ENCODE measurements at regions not wholly inside any gene's neighbourhood (a gene's known extent, or its start where the extent isn't known, plus 50 kb on each side); places are given as distances from the start of the nearest gene placed in this dataset.

GRCh38 chr6:76892542-76892941 is 570.7 kb downstream of the HTR1B start:
- H3K9me2 ChIP-seq (replicated peaks; ENCODE audit: insufficient read depth) = no peaks in the 10 kb centered on the region
- H2AFZ ChIP-seq = no peak overlapping the region
- no peaks in the 10 kb centered on the region for H3K36me3 ChIP-seq (replicated peaks; ENCODE audit: insufficient read depth, low read depth)
- H3K4me2 ChIP-seq = no peak overlapping the region
- no peaks in the 10 kb centered on the region for H3K27me3 ChIP-seq
- H3K79me2 ChIP-seq = no peaks in the 10 kb centered on the region
- no peak overlapping the region for H3K4me3 ChIP-seq
- no peaks in the 10 kb centered on the region for H3K4me1 ChIP-seq (ENCODE audit: insufficient read depth)
- TF ChIP-seq EZH2 (IDR thresholded peaks at IDR 0.05; ENCODE audit: borderline replicate concordance) (no peak), CTCF (IDR thresholded peaks at IDR 0.05; ENCODE audit: poor library complexity) (no peak), EZH2phosphoT487 (IDR thresholded peaks at IDR 0.05; ENCODE audit: low read depth, severe bottlenecking, unreplicated experiment) (no peak)
- no peak overlapping the region for H3K27ac ChIP-seq
- no peak for DNase-seq (ENCODE audit: low spot score)
- no peaks in the 10 kb centered on the region for H3K9me3 ChIP-seq (ENCODE audit: low read depth)
- no peaks in the 10 kb centered on the region for H4K20me1 ChIP-seq (ENCODE audit: insufficient read depth, poor library complexity, severe bottlenecking)
- WGBS (ENCODE audit: low lambda C conversion rate, missing lambda C conversion rate) = 92% methylated on average over 3 of the region's 3 CpGs

GRCh38 chr6:76888351-76888750 is 574.9 kb downstream of the HTR1B start:
- DNase-seq (ENCODE audit: low spot score) = no peak
- H3K36me3 ChIP-seq (replicated peaks; ENCODE audit: insufficient read depth, low read depth) = no peaks in the 10 kb centered on the region
- H3K4me2 ChIP-seq = no peak overlapping the region
- no peaks in the 10 kb centered on the region for H3K9me2 ChIP-seq (replicated peaks; ENCODE audit: insufficient read depth)
- H3K79me2 ChIP-seq = no peaks in the 10 kb centered on the region
- TF ChIP-seq EZH2phosphoT487 (IDR thresholded peaks at IDR 0.05; ENCODE audit: low read depth, severe bottlenecking, unreplicated experiment) = no peak
- no peak for TF ChIP-seq EZH2 (IDR thresholded peaks at IDR 0.05; ENCODE audit: borderline replicate concordance)
- TF ChIP-seq CTCF (IDR thresholded peaks at IDR 0.05; ENCODE audit: poor library complexity) = no peak
- no peaks in the 10 kb centered on the region for H3K27me3 ChIP-seq
- no peak overlapping the region for H3K27ac ChIP-seq
- H3K4me3 ChIP-seq = no peak overlapping the region
- no peak overlapping the region for H2AFZ ChIP-seq
- no peaks in the 10 kb centered on the region for H3K4me1 ChIP-seq (ENCODE audit: insufficient read depth)
- H3K9me3 ChIP-seq (ENCODE audit: low read depth) = no peaks in the 10 kb centered on the region
- no peaks in the 10 kb centered on the region for H4K20me1 ChIP-seq (ENCODE audit: insufficient read depth, poor library complexity, severe bottlenecking)

GRCh38 chr6:76886900-76887299 is 576.4 kb downstream of the HTR1B start:
- Histone ChIP-seq H3K4me3 (no peak overlapping the region), H3K27ac (no peak overlapping the region), H3K9me3 (ENCODE audit: low read depth) (no peaks in the 10 kb centered on the region), H3K4me1 (ENCODE audit: insufficient read depth) (no peaks in the 10 kb centered on the region), H4K20me1 (ENCODE audit: insufficient read depth, poor library complexity, severe bottlenecking) (no peaks in the 10 kb centered on the region), H3K79me2 (no peaks in the 10 kb centered on the region), H3K9me2 (replicated peaks; ENCODE audit: insufficient read depth) (no peaks in the 10 kb centered on the region), H2AFZ (no peak overlapping the region), H3K4me2 (no peak overlapping the region), H3K27me3 (no peaks in the 10 kb centered on the region), H3K36me3 (replicated peaks; ENCODE audit: insufficient read depth, low read depth) (no peaks in the 10 kb centered on the region)
- whole genome bisulfite sequencing (ENCODE audit: low lambda C conversion rate, missing lambda C conversion rate) = 94% methylated on average over 3 of the region's 3 CpGs
- no peak for DNase-seq (ENCODE audit: low spot score)
- TF ChIP-seq EZH2 (IDR thresholded peaks at IDR 0.05; ENCODE audit: borderline replicate concordance) (no peak), EZH2phosphoT487 (IDR thresholded peaks at IDR 0.05; ENCODE audit: low read depth, severe bottlenecking, unreplicated experiment) (no peak), CTCF (IDR thresholded peaks at IDR 0.05; ENCODE audit: poor library complexity) (no peak)

GRCh38 chr6:76885861-76886301 is 577.4 kb downstream of the HTR1B start:
- Histone ChIP-seq H3K27ac (no peak overlapping the region), H3K36me3 (replicated peaks; ENCODE audit: insufficient read depth, low read depth) (no peaks in the 10 kb centered on the region), H3K4me2 (no peak overlapping the region), H2AFZ (no peak overlapping the region), H3K4me3 (no peak overlapping the region), H4K20me1 (ENCODE audit: insufficient read depth, poor library complexity, severe bottlenecking) (no peaks in the 10 kb centered on the region), H3K9me2 (replicated peaks; ENCODE audit: insufficient read depth) (no peaks in the 10 kb centered on the region), H3K4me1 (ENCODE audit: insufficient read depth) (no peaks in the 10 kb centered on the region), H3K79me2 (no peaks in the 10 kb centered on the region), H3K27me3 (no peaks in the 10 kb centered on the region), H3K9me3 (ENCODE audit: low read depth) (no peaks in the 10 kb centered on the region)
- WGBS (ENCODE audit: low lambda C conversion rate, missing lambda C conversion rate) = 79% methylated on average over 2 of the region's 2 CpGs
- no peak for DNase-seq (ENCODE audit: low spot score)
- TF ChIP-seq EZH2phosphoT487 (IDR thresholded peaks at IDR 0.05; ENCODE audit: low read depth, severe bottlenecking, unreplicated experiment) (no peak), EZH2 (IDR thresholded peaks at IDR 0.05; ENCODE audit: borderline replicate concordance) (no peak), CTCF (IDR thresholded peaks at IDR 0.05; ENCODE audit: poor library complexity) (no peak)

Data from hepatocyte (in vitro differentiated cells).